22Rv1 (cell line): ENCODE measurements at regions not wholly inside any gene's neighbourhood (a gene's known extent, or its start where the extent isn't known, plus 50 kb on each side); places are given as distances from the start of the nearest gene placed in this dataset.

Source experiments
- H3K27ac ChIP-seq: fragments of 450-650 bp; 2 replicates; pipeline ENCODE4 v1.5.1; 2017
- CTCF ChIP-seq: fragments of 450-650 bp; IDR thresholded peaks from 2 replicates; pipeline ENCODE4 v1.5.1; 2017; ENCODE audit warnings: mild to moderate bottlenecking
- ZFX ChIP-seq: fragments of 450-650 bp; IDR thresholded peaks from 2 replicates; pipeline ENCODE4 v1.6.1; 2017; ENCODE audit warnings: antibody characterized with exemption, borderline replicate concordance

- TF ChIP-seq CTCF (no peak), ZFX (no peak)
- no peak overlapping the region for H3K27ac ChIP-seq
Observed at GRCh38 chrX:10749113-10749512, 128.7 kb upstream of the MID1 start.

- TF ChIP-seq CTCF (no peak), ZFX (no peak)
- no peak overlapping the region for H3K27ac ChIP-seq
Observed at GRCh38 chrX:10750581-10750980, 130.2 kb upstream of the MID1 start.

GRCh38 chrX:10753116-10753515, 132.7 kb upstream of the MID1 start:
- TF ChIP-seq CTCF (no peak), ZFX (no peak)
- no peak overlapping the region for H3K27ac ChIP-seq

- H3K27ac ChIP-seq = no peak overlapping the region
- no peak for TF ChIP-seq CTCF
- no peak for TF ChIP-seq ZFX
Observed at GRCh38 chrX:10754445-10754844, 134.1 kb upstream of the MID1 start.

- no peak overlapping the region for H3K27ac ChIP-seq
- no peak for TF ChIP-seq CTCF
- no peak for TF ChIP-seq ZFX
Observed at GRCh38 chrX:10755439-10756334, 135.3 kb upstream of the MID1 start.

GRCh38 chrX:10756441-10756840, 136.1 kb upstream of the MID1 start:
- H3K27ac ChIP-seq = no peak overlapping the region
- no peak for TF ChIP-seq CTCF
- TF ChIP-seq ZFX = no peak

GRCh38 chrX:10759141-10759799, 138.9 kb upstream of the MID1 start:
- TF ChIP-seq CTCF (no peak), ZFX (no peak)
- no peak overlapping the region for H3K27ac ChIP-seq
